Ishikawa (cell line): ENCODE measurements at regions not wholly inside any gene's neighbourhood (a gene's known extent, or its start where the extent isn't known, plus 50 kb on each side); places are given as distances from the start of the nearest gene placed in this dataset.

Experiments used
- CEBPB ChIP-seq: IDR thresholded peaks from 2 replicates; pipeline ENCODE4 v1.6.1; 2012
- CREB1 ChIP-seq: IDR thresholded peaks from 2 replicates; pipeline ENCODE4 v1.6.1; 2012; ENCODE audit warnings: low read depth
- EGR1 ChIP-seq: IDR thresholded peaks from 2 replicates; pipeline ENCODE4 v1.6.1; 2012
- EP300 ChIP-seq: IDR thresholded peaks from 2 replicates; pipeline ENCODE4 v1.6.1; 2012; ENCODE audit warnings: borderline replicate concordance
- FOXM1 ChIP-seq: IDR thresholded peaks from 2 replicates; pipeline ENCODE4 v1.6.1; 2012; ENCODE audit warnings: low read depth, borderline replicate concordance
- NFIC ChIP-seq: IDR thresholded peaks from 2 replicates; pipeline ENCODE4 v1.6.1; 2012
- RAD21 ChIP-seq: IDR thresholded peaks from 2 replicates; pipeline ENCODE4 v1.6.1; 2012; ENCODE audit warnings: low read depth
- REST ChIP-seq: IDR thresholded peaks from 2 replicates; pipeline ENCODE4 v1.6.1; 2012; ENCODE audit warnings: low read depth, mild to moderate bottlenecking
- TAF1 ChIP-seq: IDR thresholded peaks from 2 replicates; pipeline ENCODE4 v1.6.1; 2012; ENCODE audit warnings: low read depth, mild to moderate bottlenecking
- TCF12 ChIP-seq: IDR thresholded peaks from 2 replicates; pipeline ENCODE4 v1.6.1; 2012; ENCODE audit warnings: low read depth
- TEAD4 ChIP-seq: IDR thresholded peaks from 2 replicates; pipeline ENCODE4 v1.6.1; 2012
- YY1 ChIP-seq: IDR thresholded peaks from 2 replicates; pipeline ENCODE4 v1.6.1; 2012; ENCODE audit warnings: low read depth
- ZBTB7A ChIP-seq: IDR thresholded peaks from 2 replicates; pipeline ENCODE4 v1.6.1; 2012; ENCODE audit warnings: low read depth
- TF ChIP-seq, protein P1 (sequence below): IDR thresholded peaks from 2 replicates; pipeline ENCODE4 v1.6.1; 2012
- TF ChIP-seq, protein P2 (sequence below): IDR thresholded peaks from 2 replicates; pipeline ENCODE4 v1.6.1; 2012

DNA sequence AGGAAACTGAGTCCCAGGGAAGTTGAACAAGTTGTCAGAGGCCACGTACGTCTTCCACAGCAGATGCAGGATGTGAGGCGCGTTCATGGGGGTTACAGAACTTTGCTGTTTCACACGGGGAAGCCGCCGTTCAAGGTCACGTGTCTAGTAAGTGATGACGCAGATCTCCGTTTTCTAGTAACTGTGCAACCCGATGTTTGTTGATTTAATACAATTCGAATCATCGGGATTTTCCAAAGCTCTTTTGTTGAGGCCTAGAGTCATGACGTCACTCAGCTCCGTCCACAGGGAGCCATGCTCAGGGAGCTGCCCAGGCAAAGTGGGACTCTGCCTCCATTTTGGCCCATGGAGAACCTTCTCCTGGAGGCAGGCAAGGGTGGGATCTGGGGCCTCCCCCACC is 1121.8 kb downstream of the TBC1D22A start:
- TF ChIP-seq, protein P1, sequence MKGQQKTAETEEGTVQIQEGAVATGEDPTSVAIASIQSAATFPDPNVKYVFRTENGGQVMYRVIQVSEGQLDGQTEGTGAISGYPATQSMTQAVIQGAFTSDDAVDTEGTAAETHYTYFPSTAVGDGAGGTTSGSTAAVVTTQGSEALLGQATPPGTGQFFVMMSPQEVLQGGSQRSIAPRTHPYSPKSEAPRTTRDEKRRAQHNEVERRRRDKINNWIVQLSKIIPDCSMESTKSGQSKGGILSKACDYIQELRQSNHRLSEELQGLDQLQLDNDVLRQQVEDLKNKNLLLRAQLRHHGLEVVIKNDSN = no peak
- TF ChIP-seq, protein P2, sequence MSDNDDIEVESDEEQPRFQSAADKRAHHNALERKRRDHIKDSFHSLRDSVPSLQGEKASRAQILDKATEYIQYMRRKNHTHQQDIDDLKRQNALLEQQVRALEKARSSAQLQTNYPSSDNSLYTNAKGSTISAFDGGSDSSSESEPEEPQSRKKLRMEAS = no peak
- TF ChIP-seq TCF12 = no peak
- no peak for TF ChIP-seq EP300
- no peak for TF ChIP-seq CEBPB
- TF ChIP-seq TEAD4 = no peak
- TF ChIP-seq CREB1 = no peak
- TF ChIP-seq EGR1 = no peak
- TF ChIP-seq RAD21 = no peak
- TF ChIP-seq NFIC = no peak
- no peak for TF ChIP-seq ZBTB7A
- no peak for TF ChIP-seq TAF1
- TF ChIP-seq FOXM1 = no peak
- no peak for TF ChIP-seq YY1
- TF ChIP-seq REST = no peak

DNA sequence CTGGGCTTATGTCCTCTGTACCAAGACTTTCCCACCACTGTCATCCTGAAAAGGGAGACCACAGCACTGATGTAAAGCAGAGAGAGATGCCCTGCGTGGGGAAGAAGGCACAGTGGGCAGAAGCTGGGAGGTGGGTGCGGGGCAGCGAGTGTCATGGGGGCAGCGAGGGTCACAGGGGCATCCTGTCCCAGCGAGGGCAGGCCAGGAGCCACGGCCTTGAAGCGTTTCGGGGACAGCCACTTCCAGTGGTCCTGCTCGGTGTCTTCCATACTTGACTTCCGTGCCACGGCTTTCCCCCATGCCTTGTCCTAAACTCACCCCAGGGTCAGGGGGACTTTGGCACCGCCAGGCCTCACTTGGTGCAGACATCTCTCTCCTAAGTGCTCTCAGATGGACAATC is 1121.3 kb downstream of the TBC1D22A start:
- TF ChIP-seq TEAD4 (no peak), REST (no peak), CREB1 (no peak), TAF1 (no peak), FOXM1 (no peak), EP300 (no peak), CEBPB (no peak), YY1 (no peak), RAD21 (no peak), EGR1 (no peak), TCF12 (no peak), ZBTB7A (no peak), NFIC (no peak)
- TF ChIP-seq, protein P1 = no peak
- TF ChIP-seq, protein P2 = no peak

DNA sequence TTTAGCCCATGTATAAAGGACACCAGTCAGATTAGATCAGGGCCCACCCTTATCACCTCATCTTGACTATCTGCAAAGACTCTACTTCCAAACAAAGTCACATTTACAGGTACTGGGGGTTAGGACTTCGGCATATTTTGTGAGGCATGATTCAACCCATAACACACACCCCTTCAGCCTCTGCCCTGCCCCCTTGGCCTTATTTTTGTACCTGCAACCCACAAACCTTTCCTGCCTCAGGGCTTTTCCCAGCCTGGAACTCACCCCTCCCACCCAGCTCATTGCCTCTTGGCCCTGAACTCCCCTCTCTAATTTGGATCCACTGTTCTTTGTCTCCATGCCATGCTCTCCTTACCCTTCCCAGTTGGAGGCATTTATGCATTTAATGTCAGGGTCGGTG is 1116.9 kb downstream of the TBC1D22A start:
- TF ChIP-seq FOXM1 (no peak), YY1 (no peak), EP300 (no peak), REST (no peak), TCF12 (no peak), CEBPB (no peak), EGR1 (no peak), TEAD4 (no peak), CREB1 (no peak), ZBTB7A (no peak), NFIC (no peak), TAF1 (no peak), RAD21 (no peak)
- TF ChIP-seq, protein P1 = no peak
- TF ChIP-seq, protein P2 = no peak

DNA sequence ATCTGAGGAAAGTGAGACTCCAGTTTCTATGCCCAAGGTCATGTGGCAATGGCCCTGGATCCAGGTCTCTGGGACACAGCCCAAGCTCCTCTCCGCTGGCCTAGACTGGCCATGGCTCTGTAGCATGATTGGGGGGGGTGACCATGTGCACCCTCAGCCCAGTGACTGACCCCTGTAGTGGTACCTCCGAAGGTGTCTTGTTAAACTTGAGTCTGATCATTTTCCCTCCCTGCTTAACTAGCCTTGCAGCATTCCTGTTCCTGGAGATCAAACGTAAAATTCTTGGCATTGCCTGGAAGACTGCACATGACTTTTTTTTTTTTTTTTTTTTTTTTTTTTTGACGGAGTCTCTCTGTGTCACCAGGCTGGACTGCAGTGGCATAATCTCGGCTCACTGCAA is 1116.0 kb downstream of the TBC1D22A start:
- TF ChIP-seq TCF12 (peak; percentile 58; the same call in 1 of the 2 replicates), EGR1 (no peak), EP300 (0 out of 2 replicates have a peak, but pooled peaks have one; percentile 29), NFIC (peak; percentile 78), TEAD4 (peak; percentile 89), YY1 (no peak), RAD21 (0 out of 2 replicates have a peak, but pooled peaks have one; percentile 3)
- TF ChIP-seq, protein P2 = peak; percentile 40; the same call in 1 of the 2 replicates
- TF ChIP-seq, protein P1 = peak; percentile 37; the same call in 1 of the 2 replicates
